Natural killer cell (primary cell): ENCODE measurements at regions not wholly inside any gene's neighbourhood (a gene's known extent, or its start where the extent isn't known, plus 50 kb on each side); places are given as distances from the start of the nearest gene placed in this dataset.

Experiments
- ATAC-seq, 3 donors: fragments of 150-1000 bp in 2 of 3; fragments of 200-7000 bp in 1 of 3; cut with Tn5 transposase; 1 replicate in 1 of 3; 2 replicates in 2 of 3; pipeline ENCODE4 v1.10.0; 2021; ENCODE audit warnings: mild to moderate bottlenecking in 2 of 3, moderate library complexity in 2 of 3
- DNase-seq, 2 donors: peaks; one replicate each; pipeline versions ENCODE4 v3.0.0 to v3.0.0-alpha.2; 2013 to 2021; ENCODE audit warnings: mixed read lengths in 1 of 2
- H3K27ac ChIP-seq: one replicate; pipeline ENCODE4 v1.5.1; 2013; ENCODE audit warnings: mild to moderate bottlenecking, low read length
- H3K27me3 ChIP-seq: one replicate; pipeline ENCODE4 v1.6.1; 2013; ENCODE audit warnings: low read length; ENCODE audit not compliant: control insufficient read depth, insufficient read depth
- H3K36me3 ChIP-seq: one replicate; pipeline ENCODE4 v1.6.1; 2013; ENCODE audit warnings: low read length; ENCODE audit not compliant: control insufficient read depth, insufficient read depth
- H3K4me1 ChIP-seq: one replicate; pipeline ENCODE4 v1.6.1; 2013; ENCODE audit warnings: low read length; ENCODE audit not compliant: control insufficient read depth, insufficient read depth
- H3K4me3 ChIP-seq: one replicate; pipeline ENCODE4 v1.5.1; 2013; ENCODE audit warnings: low read length
- H3K9me3 ChIP-seq: one replicate; pipeline ENCODE4 v1.6.1; 2013; ENCODE audit warnings: low read length; ENCODE audit not compliant: control insufficient read depth, insufficient read depth
- H3K27ac Mint-ChIP-seq, 2 donors: one replicate each; pipeline ENCODE4 v1.8.0; 2022; ENCODE audit warnings: mild to moderate bottlenecking in 2 of 2, mixed read lengths in 2 of 2, moderate library complexity in 1 of 2
- H3K27me3 Mint-ChIP-seq, 2 donors: one replicate each; pipeline ENCODE4 v1.8.0; 2022; ENCODE audit warnings: low read depth in 2 of 2, mixed read lengths in 2 of 2
- H3K36me3 Mint-ChIP-seq: one replicate; pipeline ENCODE4 v1.8.0; 2022; ENCODE audit warnings: mixed read lengths
- H3K4me1 Mint-ChIP-seq, 2 donors: one replicate each; pipeline ENCODE4 v1.8.0; 2022; ENCODE audit warnings: mixed read lengths in 2 of 2
- H3K4me3 Mint-ChIP-seq: one replicate; pipeline ENCODE4 v1.8.0; 2022; ENCODE audit warnings: mild to moderate bottlenecking, moderate library complexity, mixed read lengths
- H3K9me3 Mint-ChIP-seq, 2 donors: one replicate each; pipeline ENCODE4 v1.8.0; 2022; ENCODE audit warnings: mixed read lengths in 2 of 2
- CTCF ChIP-seq: fragments of 200-600 bp; IDR thresholded peaks from one replicate; pipeline ENCODE4 v1.8.0; 2022; ENCODE audit warnings: antibody characterized with exemption
- WGBS: methylation state at CpG from one replicate; pipeline ENCODE4 v1.1.7; 2013; ENCODE audit warnings: missing lambda C conversion rate; ENCODE audit not compliant: insufficient coverage; 5-methylcytosine and 5-hydroxymethylcytosine counted together
- intact Hi-C: fragments of 100-400 bp; cut with micrococcal nuclease; formaldehyde crosslinking; loops from one replicate; pipeline ENCODE4 v1.14.2; 2022

GRCh38 chr7:19830604-19831003 lies 57.2 kb upstream of the TMEM196 start:
- Mint-ChIP-seq H3K4me3 (no peak overlapping the region), H3K9me3 (peaks cover 5 to 8% of the 10 kb centered on the region in 2 donors), H3K27me3 (no peaks in the 10 kb centered on the region), H3K27ac (no peak overlapping the region), H3K4me1 (no peaks in the 10 kb centered on the region), H3K36me3 (no peaks in the 10 kb centered on the region)
- intact Hi-C loops = no loop called here
- H3K27ac ChIP-seq = no peak overlapping the region
- WGBS = no CpG with 5 or more reads among the region's 2 CpGs
- no peaks in the 10 kb centered on the region for H3K9me3 ChIP-seq
- no peak for DNase-seq
- no peaks in the 10 kb centered on the region for H3K36me3 ChIP-seq
- no peaks in the 10 kb centered on the region for H3K27me3 ChIP-seq
- ATAC-seq = no peak
- no peaks in the 10 kb centered on the region for H3K4me1 ChIP-seq
- H3K4me3 ChIP-seq = no peak overlapping the region
- no peak for TF ChIP-seq CTCF
